Kasumi-1 (cell line): ENCODE measurements at regions not wholly inside any gene's neighbourhood (a gene's known extent, or its start where the extent isn't known, plus 50 kb on each side); places are given as distances from the start of the nearest gene placed in this dataset.
"Not testable (repeated sequence)": the region's sequence is repeated elsewhere in the genome, so short reads cannot be mapped to it uniquely, and the experiment has no call there.

Experiments
- DNase-seq, 2 experiments: peaks; one replicate each; lab custom pipeline; 2025; lab: John Stamatoyannopoulos, UW

- DNase-seq: no peak
These were observed 244.6 kb upstream of the NEGR1 start for GRCh38 chr1:72526926-72527325.

GRCh38 chr1:72524021-72524420 lies 241.7 kb upstream of the NEGR1 start:
- DNase-seq: no peak

DNA sequence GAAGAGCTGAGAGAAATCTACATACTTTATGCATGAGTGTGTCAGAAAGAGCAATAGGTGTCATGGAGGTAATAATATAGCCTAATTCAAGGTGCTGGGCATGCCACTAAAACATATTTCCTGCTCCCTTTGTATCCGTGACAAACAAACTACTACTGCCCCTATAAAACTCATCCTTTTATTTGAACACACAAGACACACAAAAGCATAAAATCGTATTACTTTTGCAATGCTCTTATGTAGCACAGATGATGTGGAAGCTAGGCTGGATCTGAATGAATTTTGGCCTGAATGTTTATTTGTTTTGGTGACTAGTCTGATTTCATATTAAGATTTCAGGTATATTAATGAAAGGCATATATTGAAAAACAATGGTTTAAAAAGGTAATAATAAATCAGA lies 239.3 kb upstream of the NEGR1 start:
- no peak for DNase-seq

DNA sequence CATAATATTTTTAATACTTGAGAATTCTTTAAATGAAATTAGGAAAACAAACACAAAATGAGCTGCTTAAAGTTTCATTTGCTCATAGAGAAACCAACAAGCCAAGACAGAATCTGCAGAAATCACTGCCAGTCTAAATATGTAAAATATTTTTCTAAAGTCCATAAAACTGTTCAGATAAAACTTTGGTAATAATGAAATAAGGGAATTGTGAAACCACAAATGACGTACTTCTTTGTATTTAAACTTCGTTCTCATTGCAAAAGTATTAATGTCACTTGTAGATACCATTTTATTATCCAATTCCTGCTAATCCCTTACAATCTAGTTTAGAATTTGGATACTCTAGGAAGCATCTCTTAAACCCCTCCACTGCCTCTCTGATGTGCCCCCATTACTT lies 234.5 kb upstream of the NEGR1 start:
- no peak for DNase-seq

DNA sequence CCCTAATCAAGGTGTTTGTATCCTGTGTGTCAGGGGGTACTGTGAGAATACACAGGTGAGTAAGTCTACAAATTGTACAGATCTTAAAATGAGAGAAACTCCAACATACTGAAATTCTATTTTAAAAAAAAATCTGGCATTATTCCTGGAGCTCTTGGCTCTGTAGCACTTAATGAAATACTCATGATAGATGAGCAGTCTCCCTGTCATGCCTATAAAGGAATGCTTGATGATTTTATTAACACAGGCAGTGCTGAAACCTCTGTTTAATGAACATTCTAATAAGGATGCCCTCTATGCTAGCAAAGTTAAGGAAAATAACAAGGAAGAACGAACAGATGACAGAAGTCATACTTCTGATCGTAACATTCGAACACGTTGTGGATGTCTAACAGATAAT lies 233.9 kb upstream of the NEGR1 start:
- no peak for DNase-seq

DNA sequence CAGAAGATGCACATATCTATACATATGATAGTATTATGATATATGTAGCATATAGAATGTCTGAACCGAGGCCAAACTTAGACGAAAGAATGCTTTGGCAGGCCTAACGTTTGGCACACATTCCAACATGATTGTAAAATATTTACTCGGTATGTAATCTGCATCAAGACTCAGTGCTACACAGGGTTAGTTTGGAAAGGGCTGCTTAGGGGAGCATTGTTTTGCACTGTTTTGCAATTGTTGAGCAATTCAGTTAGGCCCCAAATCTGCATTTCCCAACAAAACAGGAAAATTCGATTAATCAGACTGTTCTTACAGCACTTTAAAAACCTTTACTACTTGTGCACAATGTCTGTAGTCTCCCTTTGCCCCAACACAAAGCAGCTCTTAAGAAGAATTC lies 216.0 kb upstream of the NEGR1 start:
- no peak for DNase-seq

DNA sequence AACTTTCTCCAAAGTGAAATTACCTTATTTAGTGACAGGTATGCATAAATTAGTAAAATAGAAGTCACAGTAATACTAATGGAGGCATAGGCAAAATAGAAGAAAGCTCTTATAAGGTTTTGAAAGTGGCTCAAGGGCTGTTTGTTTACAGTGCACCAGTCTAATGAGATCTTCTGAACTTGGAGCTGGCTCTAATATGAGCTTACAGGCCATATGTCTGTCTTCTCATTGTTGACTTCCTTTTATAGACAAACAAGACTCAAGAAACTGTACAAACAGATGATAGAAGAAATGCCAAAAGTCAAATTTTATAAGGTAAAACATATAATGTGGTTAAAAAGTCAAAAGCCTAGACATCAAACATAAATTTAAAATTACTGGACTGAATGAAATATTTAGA lies 207.5 kb upstream of the NEGR1 start:
- DNase-seq: no peak

DNA sequence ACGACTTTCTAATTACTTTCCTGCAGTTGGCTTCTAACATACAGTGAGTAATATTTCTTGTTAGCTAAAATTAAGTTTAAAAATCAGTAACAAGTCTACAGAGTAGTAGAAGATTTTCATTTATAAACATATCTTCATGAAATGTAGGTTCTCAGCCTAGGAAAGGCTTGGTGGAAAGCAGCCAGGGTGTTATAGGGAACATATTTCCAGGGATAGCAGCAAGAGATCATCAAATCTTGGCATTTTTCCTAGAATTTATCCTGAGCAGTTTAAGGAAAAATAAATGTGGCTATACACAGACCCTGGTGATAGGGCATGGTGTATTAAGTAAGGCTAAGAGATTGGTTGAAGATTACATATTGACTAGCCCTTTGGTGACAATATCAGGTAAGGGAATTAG lies 203.5 kb upstream of the NEGR1 start:
- DNase-seq: no peak

DNA sequence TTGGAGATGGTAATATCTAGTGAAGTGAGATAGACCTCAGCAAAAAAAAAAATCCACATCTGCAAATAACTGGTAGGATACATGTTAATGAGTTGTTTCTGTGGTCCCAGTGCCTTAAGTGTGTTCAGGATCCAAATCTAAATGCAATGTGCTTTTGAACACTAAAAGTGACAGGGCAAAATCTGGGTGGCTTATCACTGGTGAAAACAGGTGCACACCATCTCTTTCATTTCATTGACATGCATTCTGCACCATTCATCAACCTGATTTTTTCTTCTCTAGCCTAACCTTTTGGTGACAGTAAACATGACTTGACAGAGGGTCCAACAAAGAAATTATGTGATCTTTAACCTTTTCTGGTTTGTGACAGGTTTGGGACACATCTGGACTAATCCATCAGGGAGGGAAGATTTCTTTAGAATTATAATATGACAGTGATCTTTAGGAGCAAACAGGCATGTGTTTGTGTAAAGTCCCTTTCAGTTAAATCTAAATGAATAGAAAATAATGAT lies 201.6 kb upstream of the NEGR1 start:
- DNase-seq: no peak

- no peak for DNase-seq
These were observed 200.5 kb upstream of the NEGR1 start for GRCh38 chr1:72482736-72483413.

DNA sequence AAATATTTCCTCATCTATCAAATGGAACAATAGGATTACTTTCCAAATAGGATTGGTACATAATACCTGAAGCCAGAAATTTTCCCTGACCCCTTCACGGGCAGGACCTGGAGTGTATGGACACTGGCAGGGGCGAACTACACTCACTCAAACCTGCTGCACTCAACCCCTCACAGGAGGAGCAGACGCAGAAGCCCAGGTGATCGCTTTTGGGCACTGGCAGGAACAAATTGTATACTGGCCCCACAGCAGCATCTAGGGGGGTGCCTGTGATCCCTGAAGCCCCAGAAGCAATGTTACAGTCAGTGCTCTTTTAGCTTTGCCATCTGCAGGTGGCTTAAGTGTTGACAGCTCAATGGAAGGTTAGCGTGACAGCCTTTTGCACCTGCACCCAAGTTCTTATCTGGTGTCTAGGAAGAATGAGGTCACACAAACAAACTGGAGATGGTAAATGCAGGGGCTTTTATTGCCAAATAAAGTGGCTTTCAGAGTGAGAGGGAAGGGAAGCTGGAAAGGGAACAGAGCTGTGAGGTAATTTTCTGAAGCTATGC lies 199.2 kb upstream of the NEGR1 start:
- no peak for DNase-seq

DNA sequence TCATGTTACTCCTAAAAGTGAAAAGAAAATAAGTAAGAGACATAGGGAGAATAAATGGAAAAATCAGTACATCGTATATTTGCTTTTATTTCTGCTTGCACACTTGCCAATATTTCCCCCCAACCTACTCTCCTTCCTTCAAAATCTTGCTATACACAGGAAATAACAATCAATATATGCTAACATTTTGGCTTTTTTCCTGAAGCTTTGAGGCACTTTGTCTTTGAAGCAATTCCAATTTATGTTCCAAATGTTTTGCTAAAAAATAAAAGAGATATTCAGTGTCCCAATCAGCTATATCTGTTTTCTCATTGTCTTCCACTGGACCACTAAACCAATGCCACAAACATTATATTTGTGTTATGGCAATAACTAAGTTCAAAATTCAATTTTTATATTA lies 184.0 kb upstream of the NEGR1 start:
- no peak for DNase-seq

- DNase-seq: no peak
These were observed 180.0 kb upstream of the NEGR1 start for GRCh38 chr1:72462186-72462905.

DNA sequence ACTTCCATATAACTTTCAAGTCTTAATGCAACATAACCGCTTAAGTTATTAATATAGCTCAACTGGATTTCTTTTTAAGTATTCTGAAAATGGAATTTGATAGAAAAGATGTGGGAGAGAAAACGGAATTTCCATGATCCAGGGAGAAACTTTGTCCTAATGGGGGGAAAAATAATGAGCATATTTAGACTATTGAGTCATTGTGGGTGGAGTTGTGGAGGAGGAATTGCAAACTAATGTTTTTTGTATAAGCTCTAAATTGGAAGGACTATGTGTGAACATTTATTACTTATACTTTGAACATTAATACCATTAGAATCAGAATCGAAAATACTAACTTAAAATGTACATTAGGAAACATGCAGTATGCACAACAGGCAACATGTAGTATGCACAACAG lies 159.9 kb upstream of the NEGR1 start:
- no peak for DNase-seq

- no peak for DNase-seq
These were observed 156.7 kb upstream of the NEGR1 start for GRCh38 chr1:72439036-72439435.

DNA sequence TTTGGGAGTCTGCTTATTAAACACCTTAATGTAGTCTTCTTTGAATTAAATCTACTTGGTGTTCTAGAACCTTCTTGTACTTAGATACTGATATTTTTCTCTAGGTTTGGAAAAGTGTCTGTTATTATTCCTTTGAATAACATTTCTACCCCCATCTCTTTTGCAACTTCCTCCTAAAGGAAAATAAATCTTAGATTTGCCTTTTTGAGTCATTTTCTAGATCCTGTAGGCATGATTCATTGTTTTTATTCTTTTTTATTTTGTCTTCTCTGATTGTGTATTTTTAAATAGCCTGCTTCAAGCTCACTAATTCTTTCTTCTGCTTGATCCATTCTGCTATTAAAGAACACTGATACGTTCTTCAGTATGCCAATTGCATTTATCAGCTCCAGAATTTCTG lies 155.9 kb upstream of the NEGR1 start:
- no peak for DNase-seq

GRCh38 chr1:72435025-72435424 lies 152.7 kb upstream of the NEGR1 start:
- DNase-seq: no peak

DNA sequence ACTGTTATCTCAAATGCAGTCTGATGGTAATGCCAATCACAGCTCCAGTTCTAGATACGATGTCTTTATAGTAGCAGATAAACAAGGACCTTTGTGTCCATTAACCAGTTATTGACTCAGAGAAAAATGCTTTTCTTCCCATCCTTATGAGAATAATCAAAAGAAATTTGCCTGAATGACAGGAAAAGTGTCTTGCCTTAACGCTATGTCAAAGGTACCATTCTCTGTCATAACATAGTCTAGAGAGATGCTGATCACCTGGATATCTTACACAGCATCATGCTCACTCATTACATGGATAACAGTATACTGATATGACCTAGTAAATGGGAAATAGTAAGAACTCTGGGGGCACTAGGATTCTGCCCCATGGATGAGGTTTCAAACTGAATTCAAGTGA lies 151.7 kb upstream of the NEGR1 start:
- no peak for DNase-seq

GRCh38 chr1:72433591-72433990 lies 151.3 kb upstream of the NEGR1 start:
- no peak for DNase-seq

GRCh38 chr1:72432645-72433267 lies 150.4 kb upstream of the NEGR1 start:
- DNase-seq: no peak

GRCh38 chr1:72431810-72432209 lies 149.5 kb upstream of the NEGR1 start:
- no peak for DNase-seq

- not testable (repeated sequence) for DNase-seq
These were observed 145.9 kb upstream of the NEGR1 start for GRCh38 chr1:72428276-72428675.

DNA sequence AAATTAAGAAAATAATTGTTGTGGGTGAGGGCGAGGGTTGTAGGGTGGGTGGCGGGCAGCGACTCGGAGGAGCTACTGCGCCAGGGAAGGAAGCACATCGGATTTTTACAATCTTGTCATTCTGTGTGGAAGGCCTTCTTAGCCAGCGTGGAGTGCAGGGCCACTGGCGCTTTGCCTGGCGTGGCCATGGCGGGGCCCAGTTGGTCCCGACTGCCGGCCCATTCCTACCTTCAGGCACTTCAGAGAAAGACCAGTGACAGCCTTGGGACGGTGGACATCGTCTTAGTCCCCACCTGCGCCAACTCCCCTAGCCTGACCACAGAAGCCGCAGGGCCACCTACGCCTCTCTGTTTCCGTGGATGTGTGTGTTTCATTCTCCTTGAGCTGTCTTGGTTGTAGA lies 136.9 kb upstream of the NEGR1 start:
- no peak for DNase-seq
